Activated CD8-positive, alpha-beta memory T cell treated with anti-CD3 and anti-CD28 coated beads for 1 hour (primary cell): ENCODE measurements at regions not wholly inside any gene's neighbourhood (a gene's known extent, or its start where the extent isn't known, plus 50 kb on each side); places are given as distances from the start of the nearest gene placed in this dataset.
"Not testable (repeated sequence)": the region's sequence is repeated elsewhere in the genome, so short reads cannot be mapped to it uniquely, and the experiment has no call there.

Source experiments
- DNase-seq, 2 donors: peaks; one replicate each; pipeline ENCODE4 v3.0.0-alpha.2; 2020; ENCODE audit warnings: low read depth in 1 of 2; ENCODE audit errors: extremely low read depth in 1 of 2

- DNase-seq, result no peak
Observed at GRCh38 chr1:38522915-38523567, 336.5 kb downstream of the RRAGC start.

- no peak for DNase-seq
Observed at GRCh38 chr1:38516560-38516959, 343.0 kb downstream of the RRAGC start.

DNA sequence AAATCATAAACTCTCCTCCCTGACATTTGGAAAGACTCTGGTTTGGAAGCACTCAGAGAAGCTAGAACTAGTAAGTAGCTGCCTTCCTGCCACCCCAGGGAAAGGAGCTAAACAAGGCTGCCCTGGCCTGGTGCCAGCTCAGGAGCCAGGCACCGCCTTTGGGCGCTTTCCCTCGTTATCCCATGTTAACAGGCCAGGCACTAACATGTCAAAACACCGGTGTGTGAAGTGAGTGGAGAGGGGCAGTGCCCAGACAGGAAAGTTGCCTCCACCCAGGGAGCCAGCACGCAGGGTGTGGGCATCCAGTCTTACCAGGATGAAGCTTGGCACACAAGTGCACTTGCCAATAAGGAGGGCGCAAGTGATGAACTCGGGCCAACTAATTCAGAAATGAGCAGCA is 346.8 kb downstream of the RRAGC start:
- no peak for DNase-seq

DNA sequence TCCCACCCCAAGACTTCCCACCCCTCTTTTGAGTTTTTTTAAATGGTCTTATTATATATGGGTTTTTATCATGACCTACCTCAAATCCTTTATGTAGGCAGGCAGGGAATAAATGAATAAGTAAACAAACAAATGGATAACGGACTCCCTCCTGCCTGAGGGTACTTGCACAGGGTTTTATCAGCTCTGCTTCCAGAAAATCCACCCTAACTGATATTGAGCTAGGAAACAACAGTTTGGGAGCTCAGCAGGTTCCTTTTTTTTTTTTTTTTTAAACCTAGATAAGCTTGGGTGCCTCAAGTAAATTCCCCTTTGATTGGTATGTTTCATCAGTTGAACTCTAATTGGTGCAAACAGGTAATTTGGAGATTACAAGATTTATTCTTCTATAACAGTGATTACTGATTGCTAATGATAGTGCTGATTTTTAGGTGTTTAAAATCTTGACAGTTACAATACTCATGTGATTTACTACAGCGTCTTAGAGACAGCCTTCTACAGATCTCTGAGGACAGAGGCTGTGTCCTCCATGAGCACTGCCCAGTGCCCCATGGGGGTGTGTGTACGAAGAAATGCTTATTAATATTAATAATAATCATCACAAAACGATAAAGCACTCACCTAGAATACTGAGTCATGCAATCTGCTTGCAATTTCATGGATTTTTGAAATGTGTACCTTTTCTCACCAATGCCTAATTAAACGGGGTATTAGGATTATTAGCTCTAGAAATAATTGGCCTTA is 347.4 kb downstream of the RRAGC start:
- no peak for DNase-seq

DNA sequence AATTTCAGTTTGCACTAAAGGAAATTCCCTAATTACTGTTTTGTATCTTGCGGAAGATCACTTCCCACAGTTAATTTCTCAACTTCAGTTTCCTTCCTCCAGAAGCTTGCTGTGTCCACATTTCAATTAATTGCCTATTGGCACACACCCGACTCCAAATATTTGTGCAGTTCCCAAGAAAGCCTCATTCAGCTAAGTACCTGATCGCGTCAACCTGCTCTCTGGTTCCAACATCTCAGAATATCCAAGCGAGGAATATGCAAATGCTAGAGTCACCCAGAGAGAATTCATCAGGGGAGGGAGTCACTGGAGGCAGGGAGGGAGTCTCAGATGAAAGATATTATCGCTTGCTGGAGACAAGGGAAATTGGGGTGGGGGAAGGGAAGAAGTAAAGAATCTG is 351.3 kb downstream of the RRAGC start:
- DNase-seq, result no peak

GRCh38 chr1:38507563-38507962 is 352.0 kb downstream of the RRAGC start:
- no peak for DNase-seq

- DNase-seq, result no peak
Observed at GRCh38 chr1:38505944-38506343, 353.6 kb downstream of the RRAGC start.

DNA sequence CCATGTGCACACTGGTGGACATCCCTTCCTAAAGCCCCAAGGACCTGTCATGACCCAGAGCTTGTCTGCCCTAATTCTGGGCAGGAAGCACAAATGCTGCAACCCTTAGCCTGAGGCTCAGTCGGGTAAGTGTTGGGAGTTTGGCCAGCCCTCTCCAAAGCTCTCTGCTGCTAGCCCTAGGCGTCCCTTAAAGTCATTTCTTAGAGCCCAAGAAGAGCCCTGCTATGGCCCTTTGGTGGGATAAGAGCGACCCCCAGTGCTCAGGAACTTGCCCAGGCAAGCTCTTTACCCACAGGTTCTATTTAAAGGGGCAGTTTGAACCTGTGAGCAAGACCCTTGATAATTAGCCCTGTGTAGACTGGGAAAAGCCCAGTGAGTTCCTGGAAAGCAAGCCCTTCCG is 356.8 kb downstream of the RRAGC start:
- no peak for DNase-seq

DNA sequence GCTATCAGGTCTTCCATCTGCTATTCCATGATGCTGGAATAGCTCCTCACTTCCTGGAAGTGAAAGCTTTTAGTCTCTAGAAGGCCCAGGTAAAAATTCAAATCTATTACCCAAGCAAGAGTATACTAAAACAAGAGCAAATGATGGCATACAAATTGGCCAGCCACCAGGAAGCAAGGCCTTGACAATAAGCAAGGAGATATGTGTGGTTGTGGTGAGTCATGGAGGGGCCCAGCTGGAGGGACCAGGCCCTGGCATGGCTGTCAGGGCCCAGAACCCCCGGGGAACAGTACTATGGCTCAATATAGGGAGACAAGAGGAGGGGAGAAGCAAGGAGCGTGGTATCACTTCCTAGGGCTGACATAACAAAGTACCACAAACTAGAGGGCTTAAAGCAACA is 358.7 kb downstream of the RRAGC start:
- no peak for DNase-seq

DNA sequence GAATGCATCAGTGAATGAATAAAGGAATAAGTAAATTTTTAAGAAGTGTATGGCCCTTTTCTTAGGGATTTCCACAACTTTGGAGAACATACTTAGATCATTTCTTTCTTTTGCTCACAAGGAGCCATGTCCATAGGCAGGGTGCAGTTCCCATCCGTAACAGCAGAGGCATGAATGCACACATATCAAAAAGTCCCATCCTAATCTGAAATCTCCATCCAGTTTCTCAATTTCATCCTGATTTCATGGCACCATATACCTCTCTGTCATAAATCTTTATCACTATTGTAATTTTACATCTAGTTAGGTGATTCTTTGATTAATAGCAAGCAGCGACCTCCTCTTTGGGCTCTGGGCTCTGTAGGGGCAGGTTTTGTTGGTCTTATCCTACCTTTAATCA is 359.2 kb downstream of the RRAGC start:
- DNase-seq, result no peak

DNA sequence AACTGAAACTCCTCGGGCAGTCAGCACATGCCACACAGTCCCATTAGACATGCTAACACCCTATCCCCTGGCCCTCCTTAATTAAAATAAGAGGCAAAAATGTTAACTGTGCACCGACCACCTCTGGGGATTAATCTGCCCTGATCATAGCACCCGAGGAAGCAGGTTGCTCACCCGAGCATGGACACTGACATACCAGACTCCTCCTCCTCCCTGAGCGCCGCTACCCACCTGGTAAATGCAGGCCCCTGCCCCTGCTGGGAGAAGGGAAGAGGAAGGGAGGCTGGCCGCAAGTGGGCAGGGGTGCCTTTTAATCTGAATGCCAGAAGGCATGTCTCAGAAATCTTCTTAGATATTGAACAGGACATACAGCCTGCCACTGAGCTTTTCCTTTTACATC is 360.9 kb downstream of the RRAGC start:
- DNase-seq, result no peak

DNA sequence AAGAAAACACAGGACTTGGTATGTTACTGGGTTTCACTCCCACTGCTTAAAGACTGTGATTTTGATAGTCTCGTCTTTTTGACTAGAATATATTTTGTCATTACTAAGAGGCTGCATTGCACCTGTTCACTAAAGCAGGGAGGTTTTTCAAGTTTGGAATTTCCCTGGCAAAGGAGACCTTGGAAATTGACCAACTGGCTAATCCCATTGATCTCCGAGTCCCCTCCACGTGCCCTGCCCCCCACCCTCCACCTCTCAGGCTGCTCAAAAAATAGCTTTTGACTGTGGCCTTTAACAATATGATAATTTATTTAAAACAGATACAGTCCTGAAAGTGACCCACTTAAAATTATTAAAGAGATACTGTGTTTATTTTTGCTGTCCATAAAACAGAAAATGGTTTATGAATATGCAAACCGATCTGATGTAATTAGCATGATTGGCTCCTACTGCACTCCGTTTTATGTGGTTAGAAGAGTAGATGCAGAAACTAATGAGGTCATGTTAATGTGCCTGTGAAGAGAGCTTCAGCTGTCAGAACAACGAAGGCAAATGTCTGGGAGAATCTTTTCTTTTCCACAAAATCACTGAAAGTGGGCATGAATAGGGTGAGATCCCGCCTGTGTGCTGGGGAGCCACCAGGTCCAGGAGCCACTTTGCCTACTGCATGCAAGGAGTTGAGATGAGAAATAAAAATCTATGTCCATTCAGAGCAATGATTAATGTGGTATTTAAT is 361.5 kb downstream of the RRAGC start:
- DNase-seq, result no peak

DNA sequence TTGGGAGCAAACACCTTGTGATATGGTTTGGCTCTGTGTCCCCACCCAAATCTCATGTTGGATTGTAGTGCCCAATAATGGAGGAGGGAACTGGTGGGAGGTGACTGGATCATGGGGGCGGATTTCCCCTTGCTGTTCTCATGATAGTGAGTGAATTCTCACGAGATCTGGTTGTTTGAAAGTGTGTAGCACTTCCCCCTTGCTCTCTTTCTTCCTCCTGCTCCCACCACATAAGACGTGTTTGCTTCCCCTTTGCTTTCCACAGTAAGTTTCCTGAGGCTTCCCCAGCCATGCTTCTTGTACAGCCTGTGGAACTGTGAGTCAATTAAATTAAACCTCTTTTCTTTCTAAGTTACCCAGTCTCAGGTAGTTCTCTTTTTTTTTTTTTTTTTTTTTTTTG is 366.3 kb downstream of the RRAGC start:
- DNase-seq, result not testable (repeated sequence)

DNA sequence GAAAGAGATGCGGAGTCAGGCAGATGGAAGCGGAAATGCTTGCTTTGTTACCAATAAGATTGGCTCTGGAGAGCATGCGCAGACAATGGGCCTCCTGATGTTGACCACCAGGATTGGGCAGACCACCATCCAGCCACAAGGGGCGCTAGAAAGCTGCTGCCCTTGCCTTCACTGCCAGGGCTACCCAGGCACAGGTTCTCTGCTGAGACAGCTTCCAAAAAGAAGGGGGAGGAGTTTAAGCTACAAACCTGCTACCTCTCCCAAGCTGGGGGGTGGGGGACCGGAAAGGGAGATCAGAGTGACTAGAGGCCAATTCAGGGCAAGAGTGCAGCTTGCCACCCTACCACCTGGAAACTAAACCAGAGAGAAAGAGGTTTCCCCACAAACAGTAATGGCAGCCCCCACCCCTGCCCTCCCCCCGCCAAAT is 369.7 kb downstream of the RRAGC start:
- DNase-seq, result peak in 1 of 2 donors; percentile 14

GRCh38 chr1:38488162-38488898 is 371.2 kb downstream of the RRAGC start:
- no peak for DNase-seq

GRCh38 chr1:38487396-38487795 is 372.2 kb downstream of the RRAGC start:
- DNase-seq, result no peak

DNA sequence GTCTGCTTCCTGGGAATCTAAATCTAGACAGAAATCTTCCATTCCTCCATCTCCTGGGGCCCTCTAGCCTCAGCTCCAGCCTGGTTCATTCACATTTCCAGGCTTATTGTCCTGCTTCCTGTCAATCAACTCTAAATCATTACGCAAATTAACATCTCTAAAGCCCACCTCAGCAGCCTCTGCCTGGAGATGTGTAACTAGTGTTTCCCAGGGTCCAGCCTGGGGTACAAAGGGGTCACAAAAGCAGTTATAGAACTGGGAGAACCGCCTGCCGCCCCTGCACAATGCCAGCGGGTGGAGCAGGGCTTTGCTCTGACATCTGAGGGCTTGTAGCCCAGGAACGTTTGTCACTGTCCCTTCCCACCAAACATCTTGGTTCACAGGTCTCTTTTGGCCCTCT is 373.5 kb downstream of the RRAGC start:
- no peak for DNase-seq

GRCh38 chr1:38481871-38482826 is 377.4 kb downstream of the RRAGC start:
- no peak for DNase-seq

DNA sequence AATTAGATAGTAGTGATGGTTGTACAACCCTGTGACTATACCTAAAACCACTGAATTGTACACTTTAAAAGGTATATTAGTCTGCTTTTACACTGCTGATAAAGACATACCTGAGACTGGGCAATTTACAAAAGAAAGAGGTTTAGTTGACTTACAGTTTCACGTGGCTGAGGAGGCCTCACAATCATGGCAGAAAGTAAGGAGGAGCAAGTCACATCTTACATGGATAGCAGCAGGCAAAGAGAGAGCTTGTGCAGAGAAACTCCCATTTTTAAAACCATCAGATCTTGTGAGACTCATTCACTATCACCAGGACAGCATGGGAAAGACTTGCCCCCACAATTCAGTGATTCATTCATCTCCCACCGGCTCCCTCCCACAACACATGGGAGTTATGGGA is 379.9 kb downstream of the RRAGC start:
- DNase-seq, result not testable (repeated sequence)

GRCh38 chr1:38477811-38478210 is 381.8 kb downstream of the RRAGC start:
- no peak for DNase-seq
